Posterior vena cava (tissue), 2 donors: ENCODE measurements at regions not wholly inside any gene's neighbourhood (a gene's known extent, or its start where the extent isn't known, plus 50 kb on each side); places are given as distances from the start of the nearest gene placed in this dataset.

Source experiments
- DNase-seq: peaks from one replicate; pipeline ENCODE4 v3.0.0-alpha.2; 2020; ENCODE audit warnings: low spot score
- intact Hi-C, 2 donors: fragments of 100-400 bp; cut with DNase I; formaldehyde crosslinking; loops; one replicate each; pipeline versions ENCODE4 v1.14.1 to v1.14.2; 2022 to 2023
- donor health status: DM: yes; HTN: yes; CAD: no.
- donor health status: DM: yes; HTN: yes; CAD: no.

- DNase-seq, result no peak
- intact Hi-C loops, result no loop called here
Measured at GRCh38 chr4:187235456-187236170, 512.0 kb upstream of the FAT1 start.

GRCh38 chr4:187236209-187236890, 512.7 kb upstream of the FAT1 start:
- DNase-seq, result no peak
- intact Hi-C loops, result no loop called here

- no peak for DNase-seq
- intact Hi-C loops, result no loop called here
Measured at GRCh38 chr4:187238646-187239045, 515.0 kb upstream of the FAT1 start.

- no peak for DNase-seq
- intact Hi-C loops, result no loop called here
Measured at GRCh38 chr4:187251896-187252295, 528.2 kb upstream of the FAT1 start.

GRCh38 chr4:187256897-187257296, 533.2 kb upstream of the FAT1 start:
- intact Hi-C loops, result no loop called here
- no peak for DNase-seq

GRCh38 chr4:187258651-187259401, 535.2 kb upstream of the FAT1 start:
- no peak for DNase-seq
- intact Hi-C loops, result no loop called here

- intact Hi-C loops, result no loop called here
- no peak for DNase-seq
Measured at GRCh38 chr4:187268940-187269339, 545.3 kb upstream of the FAT1 start.

GRCh38 chr4:187270154-187270553, 546.5 kb upstream of the FAT1 start:
- intact Hi-C loops, result no loop called here
- DNase-seq, result no peak

GRCh38 chr4:187271848-187272247, 548.2 kb upstream of the FAT1 start:
- intact Hi-C loops, result no loop called here
- no peak for DNase-seq

GRCh38 chr4:187274153-187274552, 550.5 kb upstream of the FAT1 start:
- DNase-seq, result no peak
- intact Hi-C loops, result no loop called here

- DNase-seq, result no peak
- intact Hi-C loops, result no loop called here
Measured at GRCh38 chr4:187276736-187277408, 553.2 kb upstream of the FAT1 start.

GRCh38 chr4:187283201-187283955, 559.7 kb upstream of the FAT1 start:
- DNase-seq, result no peak
- intact Hi-C loops, result no loop called here

GRCh38 chr4:187286525-187286924, 562.9 kb upstream of the FAT1 start:
- intact Hi-C loops, result no loop called here
- no peak for DNase-seq

GRCh38 chr4:187289371-187289770, 565.7 kb upstream of the FAT1 start:
- intact Hi-C loops, result no loop called here
- DNase-seq, result no peak

GRCh38 chr4:187294861-187295260, 571.2 kb upstream of the FAT1 start:
- intact Hi-C loops, result no loop called here
- DNase-seq, result no peak

- intact Hi-C loops, result no loop called here
- no peak for DNase-seq
Measured at GRCh38 chr4:187301923-187302322, 578.3 kb upstream of the FAT1 start.

- intact Hi-C loops, result no loop called here
- DNase-seq, result no peak
Measured at GRCh38 chr4:187302457-187303150, 578.9 kb upstream of the FAT1 start.

GRCh38 chr4:187304133-187304532, 580.5 kb upstream of the FAT1 start:
- intact Hi-C loops, result no loop called here
- DNase-seq, result no peak

- intact Hi-C loops, result no loop called here
- DNase-seq, result no peak
Measured at GRCh38 chr4:187307131-187307530, 583.5 kb upstream of the FAT1 start.
